Mucosa of descending colon (tissue), 3 donors: ENCODE measurements at regions not wholly inside any gene's neighbourhood (a gene's known extent, or its start where the extent isn't known, plus 50 kb on each side); places are given as distances from the start of the nearest gene placed in this dataset.

Experiments used
- ATAC-seq: fragments of 200-7000 bp; cut with Tn5 transposase; one replicate; pipeline ENCODE4 v1.9.1; 2020; ENCODE audit warnings: mild to moderate bottlenecking, moderate library complexity
- DNase-seq, 3 donors: peaks; one replicate each; pipeline ENCODE4 v3.0.0-alpha.2; 2020
- H3K36me3 ChIP-seq: fragments of 200-600 bp; one replicate; pipeline ENCODE4 v1.8.0; 2021; ENCODE audit warnings: low read depth, mild to moderate bottlenecking
- H3K4me1 ChIP-seq: fragments of 200-600 bp; one replicate; pipeline ENCODE4 v1.8.0; 2021; ENCODE audit warnings: low read depth, mild to moderate bottlenecking
- H3K4me3 ChIP-seq: fragments of 200-600 bp; one replicate; pipeline ENCODE4 v1.8.0; 2021; ENCODE audit warnings: mild to moderate bottlenecking
- H3K9me3 ChIP-seq: fragments of 200-600 bp; one replicate; pipeline ENCODE4 v1.8.0; 2021; ENCODE audit warnings: mild to moderate bottlenecking
- intact Hi-C, 2 donors: fragments of 100-400 bp; cut with DNase I in 1 of 2; cut with micrococcal nuclease in 1 of 2; formaldehyde crosslinking; loops; one replicate each; pipeline versions ENCODE4 v1.11.0 to v1.11.1; 2022; cut with DNase I, micrococcal nuclease
- TF ChIP-seq, protein P1 (sequence below): fragments of 200-600 bp; IDR thresholded peaks from one replicate; pipeline ENCODE4 v1.8.0; 2022; ENCODE audit warnings: antibody characterized with exemption, mild to moderate bottlenecking
- donor health status: DM: no; HTN: no; CAD: no; lungs with moderate emphysema.
- donor health status: DM: no; HTN: no; CAD: no.
- donor health status: DM: no; HTN: yes; CAD: no.

DNA sequence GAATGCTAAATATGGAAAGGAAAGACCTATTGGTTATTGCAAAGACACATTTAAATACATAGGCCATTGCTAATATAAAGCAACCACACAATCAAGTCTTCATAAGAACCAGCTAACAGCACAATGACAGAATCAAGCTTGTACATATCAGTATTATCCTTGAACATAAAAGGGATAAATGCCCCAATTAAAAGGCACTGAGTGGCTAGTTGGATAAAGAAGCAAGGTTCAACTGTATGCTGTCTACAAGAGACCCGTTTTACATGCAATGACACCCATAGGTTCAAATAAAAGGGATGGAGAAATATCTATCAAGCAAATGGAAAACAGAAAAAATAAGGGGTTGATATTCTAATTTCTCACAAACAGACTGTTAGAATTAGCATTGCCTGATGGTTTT, 706.1 kb downstream of the EPHA3 start:
- TF ChIP-seq, protein P1, sequence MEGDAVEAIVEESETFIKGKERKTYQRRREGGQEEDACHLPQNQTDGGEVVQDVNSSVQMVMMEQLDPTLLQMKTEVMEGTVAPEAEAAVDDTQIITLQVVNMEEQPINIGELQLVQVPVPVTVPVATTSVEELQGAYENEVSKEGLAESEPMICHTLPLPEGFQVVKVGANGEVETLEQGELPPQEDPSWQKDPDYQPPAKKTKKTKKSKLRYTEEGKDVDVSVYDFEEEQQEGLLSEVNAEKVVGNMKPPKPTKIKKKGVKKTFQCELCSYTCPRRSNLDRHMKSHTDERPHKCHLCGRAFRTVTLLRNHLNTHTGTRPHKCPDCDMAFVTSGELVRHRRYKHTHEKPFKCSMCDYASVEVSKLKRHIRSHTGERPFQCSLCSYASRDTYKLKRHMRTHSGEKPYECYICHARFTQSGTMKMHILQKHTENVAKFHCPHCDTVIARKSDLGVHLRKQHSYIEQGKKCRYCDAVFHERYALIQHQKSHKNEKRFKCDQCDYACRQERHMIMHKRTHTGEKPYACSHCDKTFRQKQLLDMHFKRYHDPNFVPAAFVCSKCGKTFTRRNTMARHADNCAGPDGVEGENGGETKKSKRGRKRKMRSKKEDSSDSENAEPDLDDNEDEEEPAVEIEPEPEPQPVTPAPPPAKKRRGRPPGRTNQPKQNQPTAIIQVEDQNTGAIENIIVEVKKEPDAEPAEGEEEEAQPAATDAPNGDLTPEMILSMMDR = no peak
- H3K4me3 ChIP-seq = no peak overlapping the region
- no peaks in the 10 kb centered on the region for H3K4me1 ChIP-seq
- H3K9me3 ChIP-seq = no peaks in the 10 kb centered on the region
- DNase-seq = no peak
- ATAC-seq = no peak
- H3K36me3 ChIP-seq = no peaks in the 10 kb centered on the region
- intact Hi-C loops = no loop called here

DNA sequence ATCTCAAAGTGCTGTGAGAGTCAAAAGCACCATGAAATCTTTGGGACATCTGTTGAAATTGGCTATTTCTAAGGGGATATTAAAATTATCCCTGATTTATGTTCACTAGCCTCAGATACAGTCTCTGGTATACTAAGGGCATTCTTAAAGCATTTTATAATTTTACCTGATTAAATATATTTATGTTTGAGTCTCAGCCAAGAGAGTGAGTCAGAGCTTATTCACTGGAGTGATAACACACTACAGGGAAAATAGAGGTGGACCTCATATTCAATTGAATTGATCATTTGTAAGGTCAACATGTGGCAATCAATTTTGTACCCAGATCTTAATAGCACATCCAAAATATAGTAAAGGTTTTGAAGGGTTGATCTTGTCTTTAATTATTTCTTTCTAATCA, 733.6 kb downstream of the EPHA3 start:
- TF ChIP-seq, protein P1 = no peak
- DNase-seq (no peak), ATAC-seq (no peak)
- Histone ChIP-seq H3K4me1 (no peaks in the 10 kb centered on the region), H3K9me3 (no peaks in the 10 kb centered on the region), H3K4me3 (no peak overlapping the region), H3K36me3 (no peaks in the 10 kb centered on the region)
- intact Hi-C loops = no loop called here

DNA sequence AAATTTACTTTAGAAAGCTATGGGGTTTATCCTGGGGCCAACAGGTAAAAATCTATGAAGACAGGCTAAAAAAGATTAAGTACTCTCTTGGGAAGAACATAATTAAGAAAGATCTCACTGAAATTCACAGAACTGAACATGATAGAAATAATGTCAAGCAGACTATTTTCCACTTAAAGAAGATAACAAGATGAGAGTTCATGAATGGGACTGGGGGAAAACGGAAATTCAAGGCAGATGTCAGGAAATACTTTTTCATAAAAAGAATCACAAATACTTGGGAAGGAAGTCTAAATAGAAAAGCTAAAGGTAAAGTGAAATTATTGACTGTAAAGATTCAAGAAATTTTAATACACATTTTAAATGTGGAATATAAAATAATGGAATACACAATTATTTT, 737.6 kb downstream of the EPHA3 start:
- intact Hi-C loops = no loop called here
- Histone ChIP-seq H3K4me1 (no peaks in the 10 kb centered on the region), H3K4me3 (no peak overlapping the region), H3K9me3 (no peaks in the 10 kb centered on the region), H3K36me3 (no peaks in the 10 kb centered on the region)
- ATAC-seq = no peak
- DNase-seq = no peak
- TF ChIP-seq, protein P1 = no peak

- H3K9me3 ChIP-seq = no peaks in the 10 kb centered on the region
- H3K4me1 ChIP-seq = no peaks in the 10 kb centered on the region
- TF ChIP-seq, protein P1 = no peak
- no peak overlapping the region for H3K4me3 ChIP-seq
- DNase-seq (no peak), ATAC-seq (no peak)
- no peaks in the 10 kb centered on the region for H3K36me3 ChIP-seq
- intact Hi-C loops = no loop called here
These were observed 740.5 kb downstream of the EPHA3 start for GRCh38 chr3:89847955-89848354.

DNA sequence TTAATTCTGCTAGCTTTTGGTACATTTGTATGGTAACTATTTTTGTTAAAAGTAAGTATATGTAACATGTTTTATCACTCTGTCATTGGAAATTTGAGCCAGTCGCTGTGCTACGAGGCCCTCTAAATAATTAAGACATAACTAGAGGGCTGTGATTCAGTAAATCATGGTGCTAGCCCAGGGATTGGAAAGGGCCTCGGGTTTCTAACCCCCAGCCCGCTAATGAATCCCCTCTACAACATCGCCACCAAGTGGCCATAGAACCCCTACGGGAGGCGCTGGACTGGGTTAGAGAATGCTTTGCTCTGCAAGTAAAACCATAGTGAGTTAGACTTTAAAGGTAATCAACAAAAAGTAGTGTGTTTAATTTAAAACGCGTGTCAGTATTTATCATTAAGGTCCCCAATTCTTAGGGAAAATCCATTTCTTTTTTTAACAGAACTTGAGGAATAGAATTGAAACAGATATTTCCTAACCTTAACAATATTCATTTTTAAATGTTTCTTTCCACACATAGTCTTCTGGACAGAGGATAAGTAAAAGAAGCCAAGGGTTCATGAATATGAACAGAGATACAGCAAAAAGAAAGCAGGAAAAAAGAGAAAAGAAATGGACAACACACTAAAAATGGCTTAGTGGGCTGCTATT, 744.7 kb downstream of the EPHA3 start:
- Histone ChIP-seq H3K9me3 (no peaks in the 10 kb centered on the region), H3K36me3 (no peaks in the 10 kb centered on the region), H3K4me1 (no peaks in the 10 kb centered on the region), H3K4me3 (no peak overlapping the region)
- ATAC-seq (peak; percentile 42), DNase-seq (peak in 2 of 3 donors; percentile 34 to 51)
- intact Hi-C loops = no loop called here
- TF ChIP-seq, protein P1 = no peak

- intact Hi-C loops = no loop called here
These were observed 752.3 kb downstream of the EPHA3 start for GRCh38 chr3:89859757-89860156.

More at GRCh38 chr3:89859757-89860156, 752.3 kb downstream of the EPHA3 start:
- DNase-seq = no peak
- Histone ChIP-seq H3K4me1 (no peaks in the 10 kb centered on the region), H3K9me3 (no peaks in the 10 kb centered on the region), H3K36me3 (no peaks in the 10 kb centered on the region), H3K4me3 (no peak overlapping the region)
- TF ChIP-seq, protein P1 = no peak
- no peak for ATAC-seq
